HL-60 (cell line): ENCODE measurements at regions not wholly inside any gene's neighbourhood (a gene's known extent, or its start where the extent isn't known, plus 50 kb on each side); places are given as distances from the start of the nearest gene placed in this dataset.

Source experiments
- CTCF ChIP-seq: IDR thresholded peaks from one replicate; pipeline ENCODE4 v1.5.1; 2011; ENCODE audit warnings: low read length, control low read depth, inconsistent platforms; ENCODE audit not compliant: insufficient read depth
- GABPA ChIP-seq: IDR thresholded peaks from 2 replicates; pipeline ENCODE4 v1.6.1; 2012; ENCODE audit warnings: low read depth
- POLR2AphosphoS5 ChIP-seq: IDR thresholded peaks from 2 replicates; pipeline ENCODE4 v1.6.1; 2012; ENCODE audit warnings: low read depth
- REST ChIP-seq: IDR thresholded peaks from 2 replicates; pipeline ENCODE4 v1.6.1; 2012; ENCODE audit warnings: low read depth; ENCODE audit not compliant: insufficient replicate concordance

DNA sequence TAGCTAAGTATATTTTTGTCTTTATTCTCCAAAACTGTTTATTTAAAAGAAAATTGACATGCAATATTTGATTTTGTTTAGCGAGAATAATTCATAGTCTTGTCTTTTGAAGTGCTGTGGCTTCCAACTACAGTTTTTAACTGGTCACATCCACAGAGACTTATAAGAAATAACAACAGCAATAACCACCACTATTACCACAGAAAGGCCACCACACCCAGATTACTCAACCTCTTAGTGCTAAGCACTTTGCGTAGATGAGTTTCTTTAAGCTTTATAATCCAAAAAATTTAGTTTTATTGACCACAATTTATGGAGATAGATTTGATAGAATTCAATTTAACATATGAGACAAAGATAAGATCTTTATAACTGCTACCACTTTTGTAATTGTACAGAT is 468.4 kb upstream of the UBE2E2 start:
- TF ChIP-seq CTCF (no peak), REST (no peak), POLR2AphosphoS5 (no peak), GABPA (no peak)
